ENCODE measurements at regions not wholly inside any gene's neighbourhood (a gene's known extent, or its start where the extent isn't known, plus 50 kb on each side); places are given as distances from the start of the nearest gene placed in this dataset.

GRCh38 chr4:157818946-157819692, 353.7 kb downstream of the GASK1B start:
- TF ChIP-seq CTCF (IDR thresholded peaks at IDR 0.05; ENCODE audit: low read depth, low read length) (no peak), EZH2phosphoT487 (IDR thresholded peaks at IDR 0.05; ENCODE audit: low read depth) (no peak)
